ENCODE measurements at regions not wholly inside any gene's neighbourhood (a gene's known extent, or its start where the extent isn't known, plus 50 kb on each side); places are given as distances from the start of the nearest gene placed in this dataset.

DNA sequence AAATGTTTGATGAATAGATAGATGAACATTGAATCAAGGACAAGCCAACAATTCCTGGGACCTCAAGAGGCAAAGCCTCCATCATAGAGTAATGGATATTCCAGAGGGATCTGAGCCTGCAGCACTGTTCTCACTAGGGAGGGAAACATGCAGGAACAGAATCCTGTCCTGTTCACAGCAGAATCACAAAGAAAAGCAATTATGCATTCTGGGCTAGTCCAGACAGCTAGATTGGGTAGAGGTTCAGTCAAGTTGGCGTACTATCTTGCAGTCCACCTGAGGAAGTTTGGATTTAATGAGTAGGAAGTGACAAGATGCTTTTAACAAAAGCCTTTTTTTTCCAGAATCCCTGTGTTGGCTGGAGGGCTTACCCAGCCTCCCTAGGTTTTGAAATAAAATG, 314.5 kb upstream of the SEMA6D start:
- no peak for DNase-seq (ENCODE audit: low read depth)

DNA sequence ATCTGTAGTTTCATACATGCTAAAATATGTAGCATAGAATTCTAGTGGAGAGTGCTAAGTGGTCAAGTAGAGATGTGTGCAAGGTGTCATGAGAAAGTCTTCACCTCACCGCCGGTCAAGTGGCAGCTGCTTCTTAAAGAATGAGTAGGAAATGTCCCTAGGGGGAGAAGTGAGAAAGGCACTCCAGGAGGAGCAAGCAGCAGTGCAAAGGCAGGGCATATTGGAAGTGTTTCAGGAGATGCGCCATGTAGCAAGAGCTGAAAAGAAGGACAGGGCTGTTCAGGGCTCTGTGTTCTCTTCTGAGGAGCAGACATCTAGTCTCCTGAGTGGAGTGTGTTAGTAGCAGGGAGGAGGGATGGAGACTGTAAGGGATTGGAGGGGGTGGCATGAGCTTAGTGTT, 312.4 kb upstream of the SEMA6D start:
- DNase-seq (ENCODE audit: low read depth): no peak

DNA sequence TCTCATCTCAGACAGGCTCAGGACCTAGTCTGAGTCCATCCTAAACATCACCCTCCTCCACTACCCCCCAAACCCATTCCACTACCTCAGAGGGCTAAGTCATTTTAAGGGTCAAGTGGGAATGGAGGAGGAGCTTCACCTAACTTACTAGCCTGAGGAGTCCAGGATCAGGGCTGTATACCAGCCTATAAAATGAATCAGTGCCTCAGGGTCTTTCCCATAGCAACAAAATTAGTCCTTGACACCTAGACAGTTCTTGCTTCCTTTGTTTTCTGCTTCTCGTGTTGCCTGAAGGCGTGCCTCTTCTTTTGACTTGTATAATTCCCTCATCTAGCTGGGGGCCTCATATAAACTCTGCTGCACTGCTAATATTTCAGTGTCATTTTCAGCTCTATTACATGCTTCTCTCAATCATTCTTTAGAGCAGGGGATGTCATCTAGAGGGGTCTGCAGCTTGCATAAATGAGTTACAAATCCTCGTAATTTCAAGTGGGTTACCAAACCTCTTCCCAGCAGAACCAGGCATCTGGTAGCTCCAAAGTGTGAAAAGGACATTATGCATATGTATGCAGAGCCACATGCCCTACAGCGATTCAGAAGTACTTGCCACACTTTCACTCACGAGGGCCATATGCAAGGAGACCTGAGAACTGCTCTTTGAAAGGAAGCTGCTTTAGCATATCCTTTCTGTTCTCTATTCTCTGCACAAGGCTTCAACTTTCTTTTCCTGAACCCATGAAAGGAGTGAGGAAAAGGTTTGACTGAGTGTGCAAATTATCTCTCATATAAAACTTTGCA, 311.7 kb upstream of the SEMA6D start:
- no peak for DNase-seq (ENCODE audit: low read depth)

DNA sequence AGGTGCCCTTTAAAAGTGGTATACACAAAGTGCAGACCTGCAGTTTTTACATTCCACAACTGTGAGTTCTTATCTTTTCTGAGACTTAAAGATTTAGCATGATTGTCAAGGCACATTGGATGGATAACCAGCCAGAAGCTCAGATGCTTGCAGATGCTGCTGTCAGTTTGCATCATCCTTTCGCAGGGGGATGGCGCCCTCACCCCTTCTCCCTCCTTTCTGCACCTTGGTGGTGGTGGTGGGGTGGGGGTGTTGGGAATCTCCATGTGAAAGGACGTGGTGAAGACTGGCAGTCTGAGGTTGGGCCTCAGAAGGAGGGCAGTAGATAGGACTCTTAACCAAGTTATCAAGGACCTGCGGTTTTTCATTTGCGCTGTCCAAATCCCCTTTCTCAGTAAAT, 309.6 kb upstream of the SEMA6D start:
- DNase-seq (ENCODE audit: low read depth): no peak

DNA sequence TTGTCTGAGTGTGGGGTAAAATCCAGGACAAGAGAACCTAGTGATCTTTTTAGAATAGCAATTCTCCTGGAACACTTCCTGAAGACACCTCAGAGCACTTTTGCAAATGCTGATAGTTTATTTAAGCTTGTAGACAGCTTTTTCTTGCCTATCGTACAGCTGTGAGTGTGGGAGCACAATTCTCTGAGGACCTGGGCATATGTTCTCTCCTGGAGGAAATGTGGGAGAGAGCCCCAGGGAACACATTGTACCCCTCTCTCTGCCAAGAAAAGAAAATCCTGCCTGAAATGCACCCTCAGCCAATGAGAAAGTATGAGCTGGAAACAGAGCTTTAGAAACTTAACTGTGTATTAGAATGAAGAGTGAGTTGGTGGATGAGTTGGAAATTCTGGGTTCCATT, 308.3 kb upstream of the SEMA6D start:
- DNase-seq (ENCODE audit: low read depth): no peak

GRCh38 chr15:47409600-47409999, 307.7 kb upstream of the SEMA6D start:
- no peak for DNase-seq (ENCODE audit: low read depth)

DNA sequence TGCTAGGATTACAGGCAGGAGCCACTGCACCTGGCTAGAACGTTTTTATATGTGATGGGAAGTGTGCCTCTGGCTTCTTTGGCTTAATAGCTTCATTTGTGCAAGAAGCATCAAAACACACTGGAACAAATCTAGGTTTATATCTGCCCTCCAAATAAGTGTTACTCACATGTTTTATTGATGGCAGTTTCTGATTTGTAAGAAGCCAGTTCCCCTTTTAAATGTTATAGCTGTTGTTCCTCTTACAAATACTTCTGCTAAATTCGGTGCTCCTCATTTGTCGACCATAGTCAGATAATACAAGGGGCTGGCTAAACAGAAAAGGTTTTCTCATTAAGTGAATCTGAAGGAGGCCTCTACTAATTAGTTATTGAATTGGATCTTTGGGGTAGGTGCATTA, 307.1 kb upstream of the SEMA6D start:
- DNase-seq (ENCODE audit: low read depth): no peak

- no peak for DNase-seq (ENCODE audit: low read depth)
Measured at GRCh38 chr15:47411733-47412132, 305.6 kb upstream of the SEMA6D start.

GRCh38 chr15:47412136-47412535, 305.2 kb upstream of the SEMA6D start:
- no peak for DNase-seq (ENCODE audit: low read depth)

GRCh38 chr15:47412802-47413201, 304.5 kb upstream of the SEMA6D start:
- DNase-seq (ENCODE audit: low read depth): no peak

- DNase-seq (ENCODE audit: low read depth): no peak
Measured at GRCh38 chr15:47414207-47414606, 303.1 kb upstream of the SEMA6D start.

DNA sequence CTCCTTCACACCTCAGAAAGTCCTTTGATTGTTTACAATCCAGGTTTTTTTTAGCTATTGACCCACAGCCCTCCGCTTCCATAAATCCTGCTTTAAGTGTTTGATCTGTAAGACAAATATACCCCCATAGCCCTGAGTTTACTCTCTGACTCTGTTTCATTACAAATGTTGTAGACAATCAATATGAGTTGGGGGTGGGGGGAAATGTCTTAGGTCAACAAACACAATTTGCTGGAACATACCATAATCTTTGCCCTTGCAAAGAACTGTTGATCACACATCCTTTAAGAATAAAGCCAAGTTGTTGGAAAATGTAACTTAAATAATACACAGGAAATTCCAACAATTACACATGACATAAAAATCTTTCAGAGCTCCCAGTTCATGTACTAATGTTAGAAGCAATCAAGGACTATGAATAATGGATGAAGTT, 301.8 kb upstream of the SEMA6D start:
- DNase-seq (ENCODE audit: low read depth): no peak

GRCh38 chr15:47422881-47423665, 294.2 kb upstream of the SEMA6D start:
- no peak for DNase-seq (ENCODE audit: low read depth)

- no peak for DNase-seq (ENCODE audit: low read depth)
Measured at GRCh38 chr15:47427463-47427862, 289.8 kb upstream of the SEMA6D start.

- no peak for DNase-seq (ENCODE audit: low read depth)
Measured at GRCh38 chr15:47429376-47429775, 287.9 kb upstream of the SEMA6D start.

GRCh38 chr15:47431501-47431900, 285.8 kb upstream of the SEMA6D start:
- DNase-seq (ENCODE audit: low read depth): no peak

GRCh38 chr15:47432826-47433225, 284.5 kb upstream of the SEMA6D start:
- DNase-seq (ENCODE audit: low read depth): no peak

DNA sequence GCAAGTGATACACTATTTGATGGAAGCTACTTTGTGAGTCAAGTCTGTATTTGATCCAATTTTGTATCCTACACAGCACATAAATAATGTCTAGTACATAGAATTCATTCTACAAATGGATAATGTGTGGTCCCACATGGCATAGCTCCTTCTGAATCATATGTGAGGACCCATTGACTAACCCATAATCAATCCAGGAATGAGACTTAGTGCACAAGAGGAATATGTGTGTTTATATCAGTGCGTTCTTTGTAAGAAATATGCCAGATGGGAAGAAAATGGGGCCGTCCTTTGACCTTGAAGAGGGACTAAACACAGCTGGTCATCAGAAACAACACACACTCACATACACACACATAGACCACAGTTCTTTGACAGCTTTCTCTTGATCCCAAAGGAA, 282.7 kb upstream of the SEMA6D start:
- DNase-seq (ENCODE audit: low read depth): no peak

DNA sequence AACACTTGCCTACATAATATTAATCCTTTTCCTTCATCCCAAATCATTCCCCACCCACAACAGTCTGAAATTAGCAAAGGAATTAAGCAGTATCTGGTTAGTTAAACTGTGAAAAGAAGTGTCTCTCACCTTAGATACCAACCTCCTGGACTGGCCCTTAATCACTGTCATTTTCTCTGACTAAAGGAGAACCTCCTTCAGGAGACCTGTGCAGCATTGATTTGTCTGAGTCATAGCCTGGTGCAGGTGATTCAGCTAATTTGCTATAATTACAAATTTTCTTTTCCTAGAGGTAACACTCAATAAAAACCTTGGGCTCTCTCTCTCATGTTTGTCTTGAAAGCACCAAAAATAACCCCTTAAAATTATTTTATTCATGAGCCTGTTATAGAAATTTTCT, 279.8 kb upstream of the SEMA6D start:
- DNase-seq (ENCODE audit: low read depth): no peak

- DNase-seq (ENCODE audit: low read depth): no peak
Measured at GRCh38 chr15:47439146-47440111, 277.9 kb upstream of the SEMA6D start.

DNA sequence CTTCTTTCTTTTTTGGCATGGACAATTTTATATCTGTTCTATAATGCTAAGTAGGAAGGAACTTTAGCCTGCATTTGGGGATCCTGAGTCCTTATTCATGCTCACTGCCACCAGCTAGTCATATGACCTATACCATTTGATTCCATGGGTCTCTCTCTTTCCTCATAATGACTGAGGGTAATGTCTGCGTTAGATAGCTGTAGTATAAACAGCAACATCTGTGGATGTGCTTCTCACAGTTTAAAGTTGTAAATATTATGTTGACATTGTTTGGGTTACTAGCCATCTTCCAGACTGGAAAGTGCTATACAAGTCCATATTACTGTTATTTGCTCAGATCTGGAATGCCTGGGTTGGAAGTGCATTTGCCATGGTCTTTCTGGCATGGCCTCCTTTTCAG, 274.9 kb upstream of the SEMA6D start:
- DNase-seq (ENCODE audit: low read depth): no peak

- DNase-seq (ENCODE audit: low read depth): no peak
Measured at GRCh38 chr15:47443839-47444238, 273.5 kb upstream of the SEMA6D start.
